ENCODE measurements at regions not wholly inside any gene's neighbourhood (a gene's known extent, or its start where the extent isn't known, plus 50 kb on each side); places are given as distances from the start of the nearest gene placed in this dataset.
A peak's percentile ranks its signal among the peaks of the same experiment; 100 is the strongest.

DNA sequence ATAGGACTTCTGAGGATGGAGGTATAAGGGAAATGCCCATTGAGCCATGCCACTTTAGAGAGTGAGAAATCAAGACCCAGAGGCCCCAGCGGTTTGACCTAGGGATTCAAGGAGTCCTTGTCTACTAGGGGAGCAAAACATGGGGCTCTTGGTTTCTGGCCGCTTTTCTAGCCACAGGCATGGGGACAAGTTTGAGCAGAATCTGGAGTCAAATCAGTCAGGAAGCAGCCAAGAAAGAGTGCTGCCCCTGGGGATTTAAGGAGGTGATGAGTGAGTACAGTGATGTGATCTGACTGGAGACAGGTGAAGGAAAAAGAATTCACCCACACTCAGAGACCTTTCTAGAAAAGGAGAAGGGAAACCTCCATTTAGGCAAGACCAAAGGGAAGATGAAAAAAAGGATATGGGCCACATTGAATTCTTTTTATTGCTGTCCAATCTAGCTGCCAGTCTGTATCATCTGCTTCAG is 244.0 kb upstream of the TBC1D5 start:
- H3K27me3 ChIP-seq (replicated peaks in 2 of 5; ENCODE audit: control insufficient read depth in 4 of 5, insufficient read depth in 5 of 5, low read length in 4 of 5), result no peaks in the 10 kb centered on the region
- peak overlapping the region; percentile 29 to 79 for H3K27ac ChIP-seq (ENCODE audit: insufficient read depth in 1 of 2, low read depth in 1 of 2, low read length in 2 of 2, poor library complexity in 1 of 2, severe bottlenecking in 2 of 2)
- peaks cover 0 to 4% (median 0%) of the 10 kb centered on the region in 4 experiments for H3K36me3 ChIP-seq (ENCODE audit: control insufficient read depth in 4 of 4, insufficient read depth in 4 of 4, low read length in 3 of 4)
- peaks cover 38 to 88% (median 72%) of the 10 kb centered on the region in 4 experiments for H3K4me1 ChIP-seq (ENCODE audit: control extremely low read depth in 1 of 4, control insufficient read depth in 4 of 4, insufficient read depth in 4 of 4, low read length in 3 of 4)
- ChIA-PET POLR2A (interaction anchor here (0.7 kb wide), 1 partner anchor 572 kb away, joined by 3 read pairs; no protein-coding TSS in a partner anchor), CTCF (interaction anchor here (1.2 kb wide), 1 partner anchor 8 kb away, joined by 4 read pairs; no protein-coding TSS in a partner anchor)
- 24% methylated on average over 2 of the region's 2 CpGs for whole genome bisulfite sequencing (ENCODE audit: insufficient coverage)
- H3K9me3 ChIP-seq (ENCODE audit: control extremely low read depth in 1 of 5, control insufficient read depth in 4 of 5, insufficient read depth in 2 of 5, low read depth in 1 of 5, low read length in 4 of 5), result peaks cover 0 to 3% (median 0%) of the 10 kb centered on the region in 5 experiments
- peak overlapping the region in 1 of 7 experiments; percentile 38 for H3K4me3 ChIP-seq (ENCODE audit: control insufficient read depth in 1 of 7, extremely low read depth in 1 of 7, insufficient read depth in 4 of 7, low read depth in 2 of 7, low read length in 6 of 7)
- no peak for DNase-seq

DNA sequence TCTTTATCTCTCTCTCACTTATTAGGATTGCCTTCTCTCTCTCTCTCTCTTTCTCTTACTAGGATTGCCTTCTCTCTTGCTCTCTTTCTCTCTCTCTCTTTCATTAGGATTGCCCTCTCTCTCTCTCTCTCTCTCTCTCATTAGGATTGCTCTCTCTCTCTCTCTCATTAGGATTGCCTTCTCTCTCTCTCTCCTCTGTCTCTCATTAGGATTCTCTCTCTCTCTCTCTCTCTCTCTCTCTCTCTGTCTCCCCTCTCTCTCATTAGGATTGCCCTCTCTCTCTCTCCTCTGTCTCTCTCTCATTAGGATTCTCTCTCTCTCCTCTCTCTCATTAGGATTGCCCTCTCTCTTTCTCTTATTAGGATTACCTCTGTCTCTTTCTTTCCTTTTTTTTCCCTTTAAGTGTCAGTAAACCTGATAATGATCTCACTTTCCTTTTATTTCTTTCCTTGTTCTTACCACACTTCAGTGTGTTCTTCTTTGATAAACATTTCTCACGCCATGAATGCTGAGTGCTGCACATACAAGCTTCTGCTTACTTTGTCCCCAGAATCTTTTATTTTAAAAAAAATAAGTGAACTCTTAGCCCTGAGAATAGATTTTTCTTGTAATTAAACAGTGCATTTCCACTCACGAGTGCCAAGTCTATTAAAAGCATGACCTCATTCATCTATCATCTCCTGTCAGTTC is 243.4 kb upstream of the TBC1D5 start:
- 0% methylated on average over 1 of the region's 2 CpGs for WGBS (ENCODE audit: insufficient coverage)
- no peak overlapping the region for H3K4me3 ChIP-seq (ENCODE audit: control insufficient read depth in 1 of 7, extremely low read depth in 1 of 7, insufficient read depth in 4 of 7, low read depth in 2 of 7, low read length in 6 of 7)
- POLR2A ChIA-PET, result interaction anchor here (0.7 kb wide), 1 partner anchor 573 kb away, joined by 3 read pairs; no protein-coding TSS in a partner anchor
- peak overlapping the region; percentile 29 to 79 for H3K27ac ChIP-seq (ENCODE audit: insufficient read depth in 1 of 2, low read depth in 1 of 2, low read length in 2 of 2, poor library complexity in 1 of 2, severe bottlenecking in 2 of 2)
- peak; percentile 84 to 95 (median 91) for DNase-seq
- peaks cover 0 to 3% (median 0%) of the 10 kb centered on the region in 5 experiments for H3K9me3 ChIP-seq (ENCODE audit: control extremely low read depth in 1 of 5, control insufficient read depth in 4 of 5, insufficient read depth in 2 of 5, low read depth in 1 of 5, low read length in 4 of 5)
- CTCF ChIA-PET, result interaction anchor here (1.2 kb wide), 1 partner anchor 9 kb away, joined by 4 read pairs; no protein-coding TSS in a partner anchor
- peaks cover 38 to 90% (median 78%) of the 10 kb centered on the region in 4 experiments for H3K4me1 ChIP-seq (ENCODE audit: control extremely low read depth in 1 of 4, control insufficient read depth in 4 of 4, insufficient read depth in 4 of 4, low read length in 3 of 4)
- no peaks in the 10 kb centered on the region for H3K27me3 ChIP-seq (replicated peaks in 2 of 5; ENCODE audit: control insufficient read depth in 4 of 5, insufficient read depth in 5 of 5, low read length in 4 of 5)
- peaks cover 0 to 4% (median 0%) of the 10 kb centered on the region in 4 experiments for H3K36me3 ChIP-seq (ENCODE audit: control insufficient read depth in 4 of 4, insufficient read depth in 4 of 4, low read length in 3 of 4)

DNA sequence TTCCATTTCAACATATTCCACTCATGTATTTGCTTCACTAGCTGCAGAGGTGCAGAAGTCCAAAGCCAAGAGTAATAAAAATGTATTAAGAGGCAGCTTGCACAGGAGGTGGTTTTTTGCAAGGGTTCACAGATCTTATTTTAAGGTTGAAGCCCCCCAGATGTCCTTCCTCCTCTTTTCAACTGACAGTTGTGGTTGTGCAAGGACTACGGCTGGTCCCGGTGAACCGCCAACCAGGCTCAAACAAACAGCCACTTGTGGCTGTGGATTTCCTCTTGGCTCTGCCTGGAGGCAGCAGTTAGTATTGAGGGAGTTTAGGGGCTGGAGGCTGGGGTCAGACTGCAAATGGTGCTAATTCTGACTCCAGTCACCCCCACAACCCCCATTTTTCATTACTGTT is 240.7 kb upstream of the TBC1D5 start:
- Histone ChIP-seq H3K4me1 (ENCODE audit: control extremely low read depth in 1 of 4, control insufficient read depth in 4 of 4, insufficient read depth in 4 of 4, low read length in 3 of 4) (peaks cover 48 to 98% (median 86%) of the 10 kb centered on the region in 4 experiments), H3K27ac (ENCODE audit: insufficient read depth in 1 of 2, low read depth in 1 of 2, low read length in 2 of 2, poor library complexity in 1 of 2, severe bottlenecking in 2 of 2) (peak overlapping the region; percentile 43 to 75), H3K36me3 (ENCODE audit: control insufficient read depth in 4 of 4, insufficient read depth in 4 of 4, low read length in 3 of 4) (no peaks in the 10 kb centered on the region), H3K4me3 (ENCODE audit: control insufficient read depth in 1 of 7, extremely low read depth in 1 of 7, insufficient read depth in 4 of 7, low read depth in 2 of 7, low read length in 6 of 7) (peak overlapping the region in 3 of 7 experiments; percentile 22 to 46 (median 36)), H3K9me3 (ENCODE audit: control extremely low read depth in 1 of 5, control insufficient read depth in 4 of 5, insufficient read depth in 2 of 5, low read depth in 1 of 5, low read length in 4 of 5) (no peaks in the 10 kb centered on the region), H3K27me3 (replicated peaks in 2 of 5; ENCODE audit: control insufficient read depth in 4 of 5, insufficient read depth in 5 of 5, low read length in 4 of 5) (no peaks in the 10 kb centered on the region)
- POLR2A ChIA-PET, result no interaction called here
- DNase-seq, result peak; percentile 67 to 97 (median 95)
- CTCF ChIA-PET, result interaction anchor here (0.9 to 2.1 kb wide), 5 partner anchors 11 to 407 kb away, joined by 3 to 5 read pairs (median 4); no protein-coding TSS in a partner anchor
- WGBS (ENCODE audit: insufficient coverage), result 0% methylated on average over 1 of the region's 3 CpGs

DNA sequence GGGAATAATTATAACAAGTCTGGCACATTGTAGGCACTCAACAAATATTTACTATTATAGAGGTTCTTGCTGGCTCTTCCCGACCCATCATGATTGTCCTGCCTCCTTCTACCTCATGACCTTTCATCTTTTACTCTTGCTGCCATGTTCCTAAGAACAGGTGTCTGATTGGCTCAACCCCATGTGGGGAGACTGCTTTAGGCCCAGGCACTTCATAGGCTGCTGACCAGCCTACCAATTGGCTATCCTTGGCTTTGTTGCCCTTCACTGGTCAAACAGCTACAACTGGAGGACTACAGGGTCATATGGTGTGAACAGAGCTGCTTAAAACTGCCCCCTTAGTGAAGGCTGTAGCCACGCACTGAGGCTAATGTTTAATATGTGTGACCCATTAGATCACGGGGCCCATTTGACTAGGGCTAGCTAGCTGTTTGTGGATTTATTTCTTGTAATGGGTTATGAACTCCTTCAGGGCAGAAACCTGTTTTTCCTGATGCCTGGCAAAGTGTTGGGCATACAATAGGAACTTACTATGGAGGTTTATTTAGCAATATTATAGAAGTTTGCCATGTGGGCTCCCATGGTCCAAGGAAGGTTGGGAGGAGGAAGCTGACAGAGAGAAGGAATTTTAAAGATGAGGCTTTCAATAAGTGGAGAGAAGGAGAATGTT is 239.9 kb upstream of the TBC1D5 start:
- ChIA-PET POLR2A (no interaction called here), CTCF (interaction anchor here (0.9 to 1.4 kb wide), 6 partner anchors 12 to 408 kb away, joined by 3 to 4 read pairs (median 4); no protein-coding TSS in a partner anchor)
- Histone ChIP-seq H3K4me3 (ENCODE audit: control insufficient read depth in 1 of 7, extremely low read depth in 1 of 7, insufficient read depth in 4 of 7, low read depth in 2 of 7, low read length in 6 of 7) (peak overlapping the region in 4 of 7 experiments; percentile 7 to 39 (median 20)), H3K27ac (ENCODE audit: insufficient read depth in 1 of 2, low read depth in 1 of 2, low read length in 2 of 2, poor library complexity in 1 of 2, severe bottlenecking in 2 of 2) (peak overlapping the region; percentile 43 to 75), H3K9me3 (ENCODE audit: control extremely low read depth in 1 of 5, control insufficient read depth in 4 of 5, insufficient read depth in 2 of 5, low read depth in 1 of 5, low read length in 4 of 5) (no peaks in the 10 kb centered on the region), H3K4me1 (ENCODE audit: control extremely low read depth in 1 of 4, control insufficient read depth in 4 of 4, insufficient read depth in 4 of 4, low read length in 3 of 4) (peaks cover 44 to 93% (median 79%) of the 10 kb centered on the region in 4 experiments), H3K36me3 (ENCODE audit: control insufficient read depth in 4 of 4, insufficient read depth in 4 of 4, low read length in 3 of 4) (no peaks in the 10 kb centered on the region), H3K27me3 (replicated peaks in 2 of 5; ENCODE audit: control insufficient read depth in 4 of 5, insufficient read depth in 5 of 5, low read length in 4 of 5) (no peaks in the 10 kb centered on the region)
- no peak for DNase-seq
- 95% methylated on average over 3 of the region's 3 CpGs for WGBS (ENCODE audit: insufficient coverage)

DNA sequence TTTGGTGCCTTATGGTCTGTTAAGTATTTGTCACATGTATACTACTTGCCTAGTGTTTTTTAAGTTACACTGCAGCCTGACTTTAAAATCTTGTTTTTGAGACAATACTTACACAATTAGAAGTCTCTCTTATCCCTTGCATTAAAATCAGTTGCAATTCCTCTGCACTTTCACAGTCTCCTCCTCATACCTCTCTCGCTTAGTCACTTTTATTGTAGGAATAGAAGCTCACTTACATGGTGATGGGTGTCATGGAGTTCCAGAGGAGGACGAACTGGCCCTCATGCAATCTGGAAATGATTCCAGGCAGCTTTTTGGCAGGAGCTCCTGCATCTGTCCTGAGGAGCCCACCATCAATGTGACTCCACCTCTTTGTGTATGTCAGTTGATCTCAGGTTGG is 238.4 kb upstream of the TBC1D5 start:
- ChIA-PET CTCF (interaction anchor here (0.7 to 1.4 kb wide), 4 partner anchors 14 to 242 kb away, joined by 3 to 4 read pairs (median 4); no protein-coding TSS in a partner anchor), POLR2A (no interaction called here)
- peak overlapping the region in 1 of 2 experiments; percentile 75 for H3K27ac ChIP-seq (ENCODE audit: insufficient read depth in 1 of 2, low read depth in 1 of 2, low read length in 2 of 2, poor library complexity in 1 of 2, severe bottlenecking in 2 of 2)
- peak overlapping the region in 3 of 7 experiments; percentile 1 to 48 (median 16) for H3K4me3 ChIP-seq (ENCODE audit: control insufficient read depth in 1 of 7, extremely low read depth in 1 of 7, insufficient read depth in 4 of 7, low read depth in 2 of 7, low read length in 6 of 7)
- no peak for DNase-seq
- no peaks in the 10 kb centered on the region for H3K27me3 ChIP-seq (replicated peaks in 2 of 5; ENCODE audit: control insufficient read depth in 4 of 5, insufficient read depth in 5 of 5, low read length in 4 of 5)
- H3K36me3 ChIP-seq (ENCODE audit: control insufficient read depth in 4 of 4, insufficient read depth in 4 of 4, low read length in 3 of 4), result no peaks in the 10 kb centered on the region
- 43% methylated on average over 1 of the region's 2 CpGs for WGBS (ENCODE audit: insufficient coverage)
- no peaks in the 10 kb centered on the region for H3K9me3 ChIP-seq (ENCODE audit: control extremely low read depth in 1 of 5, control insufficient read depth in 4 of 5, insufficient read depth in 2 of 5, low read depth in 1 of 5, low read length in 4 of 5)
- peaks cover 42 to 89% (median 70%) of the 10 kb centered on the region in 4 experiments for H3K4me1 ChIP-seq (ENCODE audit: control extremely low read depth in 1 of 4, control insufficient read depth in 4 of 4, insufficient read depth in 4 of 4, low read length in 3 of 4)

DNA sequence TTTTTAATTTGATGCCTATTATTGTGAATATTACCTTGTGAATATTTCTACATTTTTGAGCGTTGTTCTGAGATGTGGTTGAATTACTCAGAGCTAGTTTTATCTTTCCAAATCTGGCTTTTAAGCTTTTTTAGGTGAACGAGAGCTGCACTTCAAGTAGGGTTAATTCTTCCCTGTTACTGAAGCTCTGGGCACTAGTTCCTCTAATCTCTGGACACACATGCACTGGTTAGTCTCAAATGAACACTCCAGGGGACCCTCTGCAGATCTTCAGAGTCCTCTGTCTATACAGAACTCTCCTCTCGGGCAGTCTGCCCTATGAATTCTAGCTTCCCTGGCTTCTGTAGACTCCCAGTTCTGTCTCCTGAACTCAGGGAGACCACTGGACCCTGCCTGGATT is 237.5 kb upstream of the TBC1D5 start:
- H3K36me3 ChIP-seq (ENCODE audit: control insufficient read depth in 4 of 4, insufficient read depth in 4 of 4, low read length in 3 of 4), result no peaks in the 10 kb centered on the region
- ChIA-PET CTCF (interaction anchor here (0.6 to 2.3 kb wide), 11 partner anchors 11 to 418 kb away, joined by 3 to 10 read pairs (median 4); no protein-coding TSS in a partner anchor), POLR2A (no interaction called here)
- no peaks in the 10 kb centered on the region for H3K27me3 ChIP-seq (replicated peaks in 2 of 5; ENCODE audit: control insufficient read depth in 4 of 5, insufficient read depth in 5 of 5, low read length in 4 of 5)
- H3K9me3 ChIP-seq (ENCODE audit: control extremely low read depth in 1 of 5, control insufficient read depth in 4 of 5, insufficient read depth in 2 of 5, low read depth in 1 of 5, low read length in 4 of 5), result no peaks in the 10 kb centered on the region
- H3K4me3 ChIP-seq (ENCODE audit: control insufficient read depth in 1 of 7, extremely low read depth in 1 of 7, insufficient read depth in 4 of 7, low read depth in 2 of 7, low read length in 6 of 7), result peak overlapping the region in 3 of 7 experiments; percentile 29 to 40 (median 31)
- peak overlapping the region; percentile 19 to 75 for H3K27ac ChIP-seq (ENCODE audit: insufficient read depth in 1 of 2, low read depth in 1 of 2, low read length in 2 of 2, poor library complexity in 1 of 2, severe bottlenecking in 2 of 2)
- peaks cover 41 to 84% (median 63%) of the 10 kb centered on the region in 4 experiments for H3K4me1 ChIP-seq (ENCODE audit: control extremely low read depth in 1 of 4, control insufficient read depth in 4 of 4, insufficient read depth in 4 of 4, low read length in 3 of 4)
- 48% methylated on average over 2 of the region's 3 CpGs for WGBS (ENCODE audit: insufficient coverage)
- DNase-seq, result peak in 2 of 3 donors; percentile 65 to 79

Data from common myeloid progenitor, CD34-positive (primary cell).